Endothelial cell of umbilical vein (primary cell): ENCODE measurements at regions not wholly inside any gene's neighbourhood (a gene's known extent, or its start where the extent isn't known, plus 50 kb on each side); places are given as distances from the start of the nearest gene placed in this dataset.

Experiments
- BruUV-seq: library from RNA; stranded (reverse); fragments of 400-500 nt; replicated peaks from 2 replicates; lab custom pipeline; 2021; lab: Mats Ljungman, UMichigan
- CTCF ChIA-PET: fragments of 300-600, 350-600 bp; sonication (Branson Sonifier 250); formaldehyde crosslinking; loops from one replicate; lab custom pipeline; 2021; ENCODE audit warnings: antibody characterized with exemption, inconsistent platforms; lab: Charles Lee
- POLR2A ChIA-PET: fragments of 300-600, 350-600 bp; sonication (Branson Sonifier 250); formaldehyde crosslinking; loops from one replicate; lab custom pipeline; 2021; ENCODE audit warnings: antibody characterized with exemption, inconsistent platforms; lab: Charles Lee
- DNase-seq: peaks from one replicate; pipeline ENCODE4 v3.0.0-alpha.2; 2011; ENCODE audit warnings: low read depth, low spot score
- FAIRE-seq: peaks from 2 replicates; lab custom pipeline; 2011; peaks lifted over from hg19 to GRCh38; lab: Jason Lieb, UNC
- H2AFZ ChIP-seq: 2 replicates; pipeline ENCODE4 v1.6.0; 2012; ENCODE audit warnings: low read depth, low read length, control low read depth, inconsistent platforms
- H3K27ac ChIP-seq: 2 replicates; pipeline ENCODE4 v1.5.1; 2011; ENCODE audit warnings: low read depth, mild to moderate bottlenecking, control low read depth, low read length, moderate library complexity; ENCODE audit not compliant: insufficient read depth
- H3K27me3 ChIP-seq, 2 experiments: 2 replicates each; pipeline versions ENCODE4 v1.6.0 to v1.6.1; 2011; ENCODE audit warnings: low read length in 2 of 2, mixed read lengths in 1 of 2; ENCODE audit not compliant: control insufficient read depth in 2 of 2, insufficient read depth in 2 of 2
- H3K36me3 ChIP-seq, 2 experiments: 2 replicates in 1 of 2; 3 replicates in 1 of 2; pipeline ENCODE4 v1.5.1; 2011; ENCODE audit warnings: low read length in 2 of 2, mild to moderate bottlenecking in 1 of 2, moderate library complexity in 1 of 2; ENCODE audit not compliant: control insufficient read depth in 2 of 2, insufficient read depth in 2 of 2; ENCODE audit errors: extremely low read depth in 1 of 2
- H3K4me1 ChIP-seq: 3 replicates; pipeline ENCODE4 v1.5.1; 2011; ENCODE audit warnings: mild to moderate bottlenecking, low read length; ENCODE audit not compliant: control insufficient read depth, insufficient read depth; ENCODE audit errors: extremely low read depth
- H3K4me2 ChIP-seq: 2 replicates; pipeline ENCODE4 v1.6.1; 2011; ENCODE audit warnings: low read length, control low read depth, mixed read lengths; ENCODE audit not compliant: insufficient read depth
- H3K4me3 ChIP-seq, 3 experiments: fragments of 200-600 bp in 1 of 3; sonication (generic), shearing (Covaris generic) in 1 of 3; replicated peaks in 1 of 3; 2 replicates each; pipeline ENCODE4 v1.5.1; 2011 to 2016; ENCODE audit warnings: control low read depth in 3 of 3, low read length in 3 of 3, mild to moderate bottlenecking in 2 of 3, inconsistent platforms in 1 of 3, low read depth in 1 of 3, moderate library complexity in 1 of 3; ENCODE audit not compliant: insufficient read depth in 1 of 3
- H3K79me2 ChIP-seq: 2 replicates; pipeline ENCODE4 v1.6.0; 2012; ENCODE audit warnings: low read length, inconsistent platforms; ENCODE audit not compliant: control insufficient read depth, insufficient read depth
- H3K9ac ChIP-seq: replicated peaks from 2 replicates; pipeline ENCODE3; 2011; ENCODE audit warnings: low read length, control low read depth; ENCODE audit not compliant: insufficient read depth; ENCODE audit errors: extremely low read depth
- H3K9me1 ChIP-seq: replicated peaks from 3 replicates; pipeline ENCODE4 v1.6.0; 2011; ENCODE audit warnings: mild to moderate bottlenecking, low read length; ENCODE audit not compliant: control insufficient read depth, insufficient read depth; ENCODE audit errors: extremely low read depth
- H3K9me3 ChIP-seq: replicated peaks from 2 replicates; pipeline ENCODE4 v1.5.1; 2012; ENCODE audit warnings: low read length, inconsistent platforms; ENCODE audit not compliant: control insufficient read depth, insufficient read depth
- H4K20me1 ChIP-seq: replicated peaks from 2 replicates; pipeline ENCODE3; 2011; ENCODE audit warnings: mild to moderate bottlenecking, low read length; ENCODE audit not compliant: control insufficient read depth, insufficient read depth; ENCODE audit errors: extremely low read depth
- EZH2 ChIP-seq: IDR thresholded peaks from 2 replicates; pipeline ENCODE4 v1.6.1; 2012; ENCODE audit warnings: borderline replicate concordance, low read depth, mild to moderate bottlenecking, moderate library complexity, low read length, inconsistent platforms; ENCODE audit not compliant: severe bottlenecking
- FOS ChIP-seq: IDR thresholded peaks from 2 replicates; pipeline ENCODE4 v1.6.1; 2011; ENCODE audit warnings: mild to moderate bottlenecking, low read length, moderate library complexity, borderline replicate concordance; ENCODE audit not compliant: insufficient read depth
- GATA2 ChIP-seq: IDR thresholded peaks from 2 replicates; pipeline ENCODE4 v1.7.0; 2011; ENCODE audit warnings: low read depth, mild to moderate bottlenecking, moderate library complexity, mixed read lengths, low read length; ENCODE audit not compliant: insufficient read length, insufficient read depth
- JUN ChIP-seq: IDR thresholded peaks from 2 replicates; pipeline ENCODE4 v1.6.1; 2011; ENCODE audit warnings: borderline replicate concordance, low read depth; ENCODE audit not compliant: insufficient read length, insufficient read depth
- MAX ChIP-seq: IDR thresholded peaks from 2 replicates; pipeline ENCODE4 v1.6.1; 2011; ENCODE audit not compliant: insufficient read depth, insufficient read length
- MYC ChIP-seq: IDR thresholded peaks from one replicate; pipeline ENCODE4 v1.6.1; 2011; ENCODE audit warnings: mild to moderate bottlenecking, low read depth, low read length
- POLR2AphosphoS5 ChIP-seq: IDR thresholded peaks from 2 replicates; pipeline ENCODE4 v1.6.1; 2012; ENCODE audit warnings: low read depth, mild to moderate bottlenecking, control low read depth, low read length, moderate library complexity; ENCODE audit not compliant: insufficient read depth
- dilution Hi-C: fragments of 300-500 bp; cut with MboI; formaldehyde crosslinking; loops from one replicate; pipeline ENCODE4 v1.15.0; 2019; ENCODE audit warnings: low sequenced_read_pairs; ENCODE audit not compliant: extremely low pct_ligation_motif_present
- intact Hi-C: fragments of 100-400 bp; cut with micrococcal nuclease; formaldehyde crosslinking; loops from one replicate; pipeline ENCODE4 v1.10.0; 2022
- TF ChIP-seq, protein P1 (sequence below), 2 donors: IDR thresholded peaks; 1 replicate in 1 of 2; 2 replicates in 1 of 2; pipeline ENCODE4 v1.5.1; 2011; ENCODE audit warnings: low read length in 2 of 2, mild to moderate bottlenecking in 2 of 2, moderate library complexity in 2 of 2, control low read depth in 1 of 2, inconsistent platforms in 1 of 2, low read depth in 1 of 2; ENCODE audit not compliant: insufficient read depth in 1 of 2; ENCODE audit errors: extremely low read depth in 1 of 2

DNA sequence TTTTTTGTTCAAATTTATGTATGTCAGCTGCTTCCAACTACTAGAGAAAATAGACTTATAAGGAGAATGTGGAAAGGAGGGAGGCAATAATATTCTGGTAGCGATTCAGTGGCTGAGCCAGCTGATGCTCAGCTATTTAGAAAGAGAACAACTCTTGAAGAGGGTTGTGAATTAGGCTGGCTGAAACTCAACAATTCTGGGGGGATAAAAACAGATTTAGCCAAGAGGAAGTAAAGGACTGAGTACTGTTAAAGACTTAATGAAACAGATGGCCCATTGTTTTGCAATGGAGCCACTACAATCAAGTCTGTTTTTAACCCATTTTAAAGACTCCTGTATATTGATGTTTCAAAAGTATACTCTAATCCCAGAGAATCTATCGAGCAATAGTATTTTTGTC lies 1058.9 kb downstream of the C4orf33 start:
- TF ChIP-seq GATA2 (no peak), FOS (no peak), JUN (no peak), POLR2AphosphoS5 (no peak), MYC (no peak), MAX (no peak)
- Histone ChIP-seq H3K27ac (no peak overlapping the region), H2AFZ (no peak overlapping the region), H3K9me3 (no peaks in the 10 kb centered on the region), H3K9me1 (no peaks in the 10 kb centered on the region), H3K9ac (no peak overlapping the region), H4K20me1 (no peaks in the 10 kb centered on the region), H3K4me3 (no peak overlapping the region), H3K27me3 (no peaks in the 10 kb centered on the region), H3K36me3 (no peaks in the 10 kb centered on the region), H3K79me2 (no peaks in the 10 kb centered on the region), H3K4me1 (no peaks in the 10 kb centered on the region), H3K4me2 (no peak overlapping the region)
- POLR2A ChIA-PET: no interaction called here
- intact Hi-C loops (no loop called here), dilution Hi-C loops (no loop called here)
- no TSS peak for BruUV-seq
- FAIRE-seq (no peak), DNase-seq (no peak)
- CTCF ChIA-PET: no interaction called here

- no peak for DNase-seq
- no peaks in the 10 kb centered on the region for H3K9me1 ChIP-seq
- no peak overlapping the region for H3K4me3 ChIP-seq
- H3K9me3 ChIP-seq: no peaks in the 10 kb centered on the region
- CTCF ChIA-PET: no interaction called here
- H3K27me3 ChIP-seq: no peaks in the 10 kb centered on the region
- H3K79me2 ChIP-seq: no peaks in the 10 kb centered on the region
- no peak for FAIRE-seq
- H3K9ac ChIP-seq: no peak overlapping the region
- intact Hi-C loops (no loop called here), dilution Hi-C loops (no loop called here)
- no peaks in the 10 kb centered on the region for H3K36me3 ChIP-seq
- H3K4me1 ChIP-seq: no peaks in the 10 kb centered on the region
- no peak overlapping the region for H3K27ac ChIP-seq
- H2AFZ ChIP-seq: no peak overlapping the region
- TF ChIP-seq FOS: no peak
- no peak for TF ChIP-seq POLR2AphosphoS5
- no peak for TF ChIP-seq MYC
- no peak for TF ChIP-seq MAX
- TF ChIP-seq EZH2: no peak
- TF ChIP-seq, protein P1, sequence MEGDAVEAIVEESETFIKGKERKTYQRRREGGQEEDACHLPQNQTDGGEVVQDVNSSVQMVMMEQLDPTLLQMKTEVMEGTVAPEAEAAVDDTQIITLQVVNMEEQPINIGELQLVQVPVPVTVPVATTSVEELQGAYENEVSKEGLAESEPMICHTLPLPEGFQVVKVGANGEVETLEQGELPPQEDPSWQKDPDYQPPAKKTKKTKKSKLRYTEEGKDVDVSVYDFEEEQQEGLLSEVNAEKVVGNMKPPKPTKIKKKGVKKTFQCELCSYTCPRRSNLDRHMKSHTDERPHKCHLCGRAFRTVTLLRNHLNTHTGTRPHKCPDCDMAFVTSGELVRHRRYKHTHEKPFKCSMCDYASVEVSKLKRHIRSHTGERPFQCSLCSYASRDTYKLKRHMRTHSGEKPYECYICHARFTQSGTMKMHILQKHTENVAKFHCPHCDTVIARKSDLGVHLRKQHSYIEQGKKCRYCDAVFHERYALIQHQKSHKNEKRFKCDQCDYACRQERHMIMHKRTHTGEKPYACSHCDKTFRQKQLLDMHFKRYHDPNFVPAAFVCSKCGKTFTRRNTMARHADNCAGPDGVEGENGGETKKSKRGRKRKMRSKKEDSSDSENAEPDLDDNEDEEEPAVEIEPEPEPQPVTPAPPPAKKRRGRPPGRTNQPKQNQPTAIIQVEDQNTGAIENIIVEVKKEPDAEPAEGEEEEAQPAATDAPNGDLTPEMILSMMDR (IDR thresholded peaks at IDR 0.05; ENCODE audit: extremely low read depth in 1 of 2, insufficient read depth in 1 of 2, low read depth in 1 of 2, low read length in 2 of 2): no peak
- no peak overlapping the region for H3K4me2 ChIP-seq
- no TSS peak for BruUV-seq
- H4K20me1 ChIP-seq: no peaks in the 10 kb centered on the region
- POLR2A ChIA-PET: no interaction called here
Measured at GRCh38 chr4:130163701-130164100, 1067.7 kb downstream of the C4orf33 start.
